K562 (cell line): ENCODE measurements at regions not wholly inside any gene's neighbourhood (a gene's known extent, or its start where the extent isn't known, plus 50 kb on each side); places are given as distances from the start of the nearest gene placed in this dataset.

Experiments
- ATAC-seq: fragments of 200-7000 bp; cut with Tn5 transposase; 3 replicates; pipeline ENCODE4 v1.9.1; 2020; ENCODE audit warnings: moderate library complexity
- BruUV-seq: library from RNA; stranded (reverse); fragments of 400-500 nt; replicated peaks from 2 replicates; lab custom pipeline; 2021; lab: Mats Ljungman, UMichigan
- CTCF ChIA-PET: fragments of 300-600 bp; formaldehyde crosslinking; extraction: SDS; loops from one replicate; lab custom pipeline; 2021; ENCODE audit warnings: low intra/inter-chr PET ratio; lab: Yijun Ruan, JAX
- POLR2A ChIA-PET: fragments of 300-600, 350-650 bp; sonication (Branson Sonifier 250); formaldehyde crosslinking; extraction: SDS; loops from one replicate; lab custom pipeline; 2021; ENCODE audit warnings: antibody characterized with exemption, inconsistent platforms; lab: Yijun Ruan, JAX
- DNase-seq, 4 experiments: peaks; one replicate each; pipeline versions ENCODE4 v3.0.0 to v3.0.0-alpha.2; 2011 to 2018; ENCODE audit warnings: low spot score in 3 of 4, mixed read lengths in 3 of 4; ENCODE audit errors: extremely low read depth in 1 of 4
- FAIRE-seq: peaks from 2 replicates; lab custom pipeline; 2011; peaks lifted over from hg19 to GRCh38; lab: Jason Lieb, UNC
- H2AFZ ChIP-seq: 2 replicates; pipeline ENCODE4 v1.6.0; 2011; ENCODE audit warnings: low read depth, low read length, control low read depth, inconsistent platforms
- H3K27ac ChIP-seq: fragments of 200-600 bp; 3 replicates; pipeline ENCODE4 v1.8.0; 2011; ENCODE audit warnings: low read depth, mild to moderate bottlenecking, control low read depth, inconsistent platforms, low read length, moderate library complexity, mixed read lengths; ENCODE audit errors: extremely low read depth
- H3K27me3 ChIP-seq, 2 experiments: fragments of 300-600 bp in 1 of 2; 2 replicates in 1 of 2; 3 replicates in 1 of 2; pipeline versions ENCODE4 v1.6.0 to v1.8.0; 2011; ENCODE audit warnings: inconsistent platforms in 2 of 2, low read length in 2 of 2, mild to moderate bottlenecking in 1 of 2, mixed read lengths in 1 of 2, moderate library complexity in 1 of 2; ENCODE audit not compliant: control insufficient read depth in 2 of 2, insufficient read depth in 2 of 2
- H3K36me3 ChIP-seq: fragments of 300-600 bp; 3 replicates; pipeline ENCODE4 v1.8.0; 2011; ENCODE audit warnings: mild to moderate bottlenecking, low read length, inconsistent platforms; ENCODE audit not compliant: control insufficient read depth, insufficient read depth
- H3K4me1 ChIP-seq, 2 experiments: fragments of 200-600 bp in 1 of 2; replicated peaks in 1 of 2; 2 replicates in 1 of 2; 3 replicates in 1 of 2; pipeline versions ENCODE4 v1.5.1 to v1.8.0; 2011; ENCODE audit warnings: inconsistent platforms in 2 of 2, low read length in 2 of 2, mild to moderate bottlenecking in 1 of 2, mixed read lengths in 1 of 2, moderate library complexity in 1 of 2; ENCODE audit not compliant: control insufficient read depth in 2 of 2, insufficient read depth in 2 of 2
- H3K4me2 ChIP-seq: 2 replicates; pipeline ENCODE4 v1.6.1; 2011; ENCODE audit warnings: low read length, control low read depth, inconsistent platforms, mixed read lengths; ENCODE audit not compliant: insufficient read depth
- H3K4me3 ChIP-seq: fragments of 200-600 bp; sonication (generic), shearing (Covaris generic); 2 replicates; pipeline ENCODE4 v1.5.1; 2016; ENCODE audit warnings: control low read depth, inconsistent platforms
- H3K79me2 ChIP-seq: fragments of 200-600 bp; 3 replicates; pipeline ENCODE4 v1.8.0; 2011; ENCODE audit warnings: low read length, inconsistent platforms; ENCODE audit not compliant: control insufficient read depth, insufficient read depth
- H3K9ac ChIP-seq, 2 experiments: 2 replicates each; pipeline versions ENCODE4 v1.6.0 to v1.6.1; 2011; ENCODE audit warnings: low read depth in 2 of 2, low read length in 2 of 2, control low read depth in 1 of 2, inconsistent platforms in 1 of 2, mild to moderate bottlenecking in 1 of 2, mixed read lengths in 1 of 2; ENCODE audit not compliant: insufficient read depth in 1 of 2
- H3K9me1 ChIP-seq: one replicate; pipeline ENCODE4 v1.6.0; 2011; ENCODE audit warnings: inconsistent platforms, mild to moderate bottlenecking, low read length, moderate library complexity; ENCODE audit not compliant: control insufficient read depth, insufficient read depth
- H3K9me3 ChIP-seq: replicated peaks from 2 replicates; pipeline ENCODE4 v1.5.1; 2011; ENCODE audit warnings: low read depth, low read length, inconsistent platforms; ENCODE audit not compliant: control insufficient read depth, insufficient read depth
- H4K20me1 ChIP-seq: replicated peaks from 2 replicates; pipeline ENCODE4 v1.6.1; 2011; ENCODE audit warnings: low read length, inconsistent platforms, mixed read lengths; ENCODE audit not compliant: control insufficient read depth, insufficient read depth
- MEIS2 ChIP-seq: fragments of 450-650 bp; IDR thresholded peaks from 2 replicates; pipeline ENCODE4 v1.6.1; 2014; ENCODE audit warnings: mild to moderate bottlenecking; ENCODE audit not compliant: partially characterized antibody
- NFRKB ChIP-seq: fragments of 450-650 bp; IDR thresholded peaks from 2 replicates; pipeline ENCODE4 v1.6.1; 2016; ENCODE audit warnings: low read depth
- RBM39 ChIP-seq: fragments of 200-400 bp; formaldehyde crosslinking; optimal IDR thresholded peaks from 2 replicates; pipeline ENCODE3; 2018; ENCODE audit warnings: low read depth, low read length
- REST ChIP-seq, 2 experiments: fragments of 450-650 bp; formaldehyde crosslinking in 1 of 2; IDR thresholded peaks; 2 replicates each; pipeline versions ENCODE4 v1.4.0 to v1.6.1; 2014 to 2020; ENCODE audit warnings: mild to moderate bottlenecking in 2 of 2, borderline replicate concordance in 1 of 2, low read depth in 1 of 2
- ZNF23 ChIP-seq: fragments of 250-450 bp; sonication (Bioruptor Pico); IDR thresholded peaks from 2 replicates; pipeline ENCODE4 v1.4.0; 2020; ENCODE audit warnings: mild to moderate bottlenecking
- ZNF583 ChIP-seq: fragments of 250-450 bp; sonication (Bioruptor Pico); IDR thresholded peaks from 2 replicates; pipeline ENCODE4 v1.4.0; 2020
- ZNF79 ChIP-seq: fragments of 250-450 bp; sonication (Bioruptor Pico); IDR thresholded peaks from 2 replicates; pipeline ENCODE4 v1.4.0; 2020; ENCODE audit warnings: low read depth, mild to moderate bottlenecking, moderate library complexity
- WGBS: fragments of 100-300 bp; shearing (Covaris generic); methylation state at CpG from one replicate; pipeline ENCODE4 v1.1.6; 2016; ENCODE audit warnings: low coverage, mixed read lengths; ENCODE audit not compliant: insufficient coverage; ENCODE audit errors: missing lambda C conversion rate; 5-methylcytosine and 5-hydroxymethylcytosine counted together
- in situ Hi-C: fragments of 300-500 bp; cut with MboI; formaldehyde crosslinking; loops from 4 replicates; pipeline ENCODE4 v1.15.0; 2018; ENCODE audit warnings: inconsistent platforms, mixed read lengths
- intact Hi-C: fragments of 100-400 bp; cut with micrococcal nuclease; formaldehyde crosslinking; loops from 2 replicates; pipeline ENCODE4 v1.14.2; 2022
- TF ChIP-seq, protein P1 (sequence below): fragments of 450-650 bp; formaldehyde crosslinking; IDR thresholded peaks from 2 replicates; pipeline ENCODE4 v1.4.0; 2020; ENCODE audit warnings: mild to moderate bottlenecking, mixed read lengths
- TF ChIP-seq, protein P2 (sequence below): fragments of 450-650 bp; IDR thresholded peaks from 2 replicates; pipeline ENCODE4 v1.6.1; 2016
- TF ChIP-seq, protein P3 (sequence below): sonication (generic); formaldehyde crosslinking; IDR thresholded peaks from 2 replicates; pipeline ENCODE4 v1.8.1; 2023; ENCODE audit warnings: mild to moderate bottlenecking, missing genetic modification reagents, moderate library complexity

GRCh38 chr10:55873485-55873884 lies 487.6 kb downstream of the ZWINT start (continued):
- TF ChIP-seq ZNF79 (CRISPR knock-in tag) = no peak
- TF ChIP-seq, protein P1, sequence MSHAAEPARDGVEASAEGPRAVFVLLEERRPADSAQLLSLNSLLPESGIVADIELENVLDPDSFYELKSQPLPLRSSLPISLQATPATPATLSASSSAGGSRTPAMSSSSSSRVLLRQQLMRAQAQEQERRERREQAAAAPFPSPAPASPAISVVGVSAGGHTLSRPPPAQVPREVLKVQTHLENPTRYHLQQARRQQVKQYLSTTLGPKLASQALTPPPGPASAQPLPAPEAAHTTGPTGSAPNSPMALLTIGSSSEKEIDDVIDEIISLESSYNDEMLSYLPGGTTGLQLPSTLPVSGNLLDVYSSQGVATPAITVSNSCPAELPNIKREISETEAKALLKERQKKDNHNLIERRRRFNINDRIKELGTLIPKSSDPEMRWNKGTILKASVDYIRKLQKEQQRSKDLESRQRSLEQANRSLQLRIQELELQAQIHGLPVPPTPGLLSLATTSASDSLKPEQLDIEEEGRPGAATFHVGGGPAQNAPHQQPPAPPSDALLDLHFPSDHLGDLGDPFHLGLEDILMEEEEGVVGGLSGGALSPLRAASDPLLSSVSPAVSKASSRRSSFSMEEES (CRISPR knock-in tag) = no peak
- no peak for TF ChIP-seq MEIS2

- CTCF ChIA-PET = no interaction called here
- H3K36me3 ChIP-seq = no peaks in the 10 kb centered on the region
- no peak for FAIRE-seq
- ATAC-seq = no peak
- no peaks in the 10 kb centered on the region for H3K79me2 ChIP-seq
- no peaks in the 10 kb centered on the region for H3K9me3 ChIP-seq
- H3K4me2 ChIP-seq = no peak overlapping the region
- no peak overlapping the region for H3K27ac ChIP-seq
- 6% methylated on average over 1 of the region's 1 CpG for WGBS
- no peak for DNase-seq
- H3K4me3 ChIP-seq = no peak overlapping the region
- intact Hi-C loops = no loop called here
- H3K9me1 ChIP-seq = no peaks in the 10 kb centered on the region
- no peaks in the 10 kb centered on the region for H3K27me3 ChIP-seq
- POLR2A ChIA-PET = no interaction called here
- no peaks in the 10 kb centered on the region for H3K4me1 ChIP-seq
- no TSS peak for BruUV-seq
- no peak overlapping the region for H3K9ac ChIP-seq
- H4K20me1 ChIP-seq = no peaks in the 10 kb centered on the region
- H2AFZ ChIP-seq = no peak overlapping the region
- in situ Hi-C loops = no loop called here
- TF ChIP-seq, protein P2, sequence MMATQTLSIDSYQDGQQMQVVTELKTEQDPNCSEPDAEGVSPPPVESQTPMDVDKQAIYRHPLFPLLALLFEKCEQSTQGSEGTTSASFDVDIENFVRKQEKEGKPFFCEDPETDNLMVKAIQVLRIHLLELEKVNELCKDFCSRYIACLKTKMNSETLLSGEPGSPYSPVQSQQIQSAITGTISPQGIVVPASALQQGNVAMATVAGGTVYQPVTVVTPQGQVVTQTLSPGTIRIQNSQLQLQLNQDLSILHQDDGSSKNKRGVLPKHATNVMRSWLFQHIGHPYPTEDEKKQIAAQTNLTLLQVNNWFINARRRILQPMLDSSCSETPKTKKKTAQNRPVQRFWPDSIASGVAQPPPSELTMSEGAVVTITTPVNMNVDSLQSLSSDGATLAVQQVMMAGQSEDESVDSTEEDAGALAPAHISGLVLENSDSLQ = no peak
- TF ChIP-seq NFRKB (no peak), ZNF23 (CRISPR knock-in tag) (no peak), ZNF583 (CRISPR knock-in tag) (no peak), RBM39 (no peak), REST (IDR thresholded peaks at IDR 0.05; ENCODE audit: borderline replicate concordance) (no peak), REST (CRISPR knock-in tag; IDR thresholded peaks at IDR 0.05; ENCODE audit: low read depth) (no peak)
- TF ChIP-seq, protein P3, sequence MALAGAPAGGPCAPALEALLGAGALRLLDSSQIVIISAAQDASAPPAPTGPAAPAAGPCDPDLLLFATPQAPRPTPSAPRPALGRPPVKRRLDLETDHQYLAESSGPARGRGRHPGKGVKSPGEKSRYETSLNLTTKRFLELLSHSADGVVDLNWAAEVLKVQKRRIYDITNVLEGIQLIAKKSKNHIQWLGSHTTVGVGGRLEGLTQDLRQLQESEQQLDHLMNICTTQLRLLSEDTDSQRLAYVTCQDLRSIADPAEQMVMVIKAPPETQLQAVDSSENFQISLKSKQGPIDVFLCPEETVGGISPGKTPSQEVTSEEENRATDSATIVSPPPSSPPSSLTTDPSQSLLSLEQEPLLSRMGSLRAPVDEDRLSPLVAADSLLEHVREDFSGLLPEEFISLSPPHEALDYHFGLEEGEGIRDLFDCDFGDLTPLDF = no peak
Observed at GRCh38 chr10:55870186-55870585, 490.9 kb downstream of the ZWINT start.
